Fibroblast of lung (primary cell): ENCODE measurements at regions not wholly inside any gene's neighbourhood (a gene's known extent, or its start where the extent isn't known, plus 50 kb on each side); places are given as distances from the start of the nearest gene placed in this dataset.

Experiments used
- DNase-seq, 2 donors: peaks; one replicate each; pipeline versions ENCODE4 v3.0.0 to v3.0.0-alpha.2; 2010; ENCODE audit warnings: low read depth in 2 of 2
- H2AFZ ChIP-seq: 2 replicates; pipeline ENCODE4 v1.5.1; 2012; ENCODE audit warnings: low read length, control low read depth, inconsistent platforms
- H3K27ac ChIP-seq: 2 replicates; pipeline ENCODE4 v1.5.1; 2011; ENCODE audit warnings: low read length, control low read depth; ENCODE audit not compliant: insufficient read depth
- H3K27me3 ChIP-seq: 2 replicates; pipeline ENCODE4 v1.5.1; 2011; ENCODE audit warnings: mild to moderate bottlenecking, low read length; ENCODE audit not compliant: control insufficient read depth, insufficient read depth
- H3K36me3 ChIP-seq: 2 replicates; pipeline ENCODE4 v1.5.1; 2011; ENCODE audit warnings: low read length; ENCODE audit not compliant: control insufficient read depth, insufficient read depth
- H3K4me1 ChIP-seq: 2 replicates; pipeline ENCODE4 v1.5.1; 2011; ENCODE audit warnings: low read length; ENCODE audit not compliant: control insufficient read depth, insufficient read depth; ENCODE audit errors: extremely low read depth
- H3K4me2 ChIP-seq: 2 replicates; pipeline ENCODE4 v1.5.1; 2011; ENCODE audit warnings: low read length, control low read depth; ENCODE audit not compliant: insufficient read depth; ENCODE audit errors: extremely low read depth
- H3K4me3 ChIP-seq, 4 experiments: fragments of 200-600 bp in 1 of 4; sonication (generic) in 1 of 4; replicated peaks in 1 of 4; 2 replicates each; pipeline ENCODE4 v1.5.1; 2011 to 2016; ENCODE audit warnings: low read length in 4 of 4, low read depth in 3 of 4, mild to moderate bottlenecking in 3 of 4, control low read depth in 2 of 4, inconsistent platforms in 1 of 4, mixed read lengths in 1 of 4; ENCODE audit not compliant: insufficient read depth in 1 of 4; ENCODE audit errors: control extremely low read depth in 1 of 4
- H3K79me2 ChIP-seq: 2 replicates; pipeline ENCODE4 v1.5.1; 2012; ENCODE audit warnings: mild to moderate bottlenecking, low read length, inconsistent platforms; ENCODE audit not compliant: control insufficient read depth, insufficient read depth
- H3K9ac ChIP-seq: 2 replicates; pipeline ENCODE4 v1.5.1; 2011; ENCODE audit warnings: mild to moderate bottlenecking, low read length, control low read depth; ENCODE audit not compliant: insufficient read depth
- H3K9me3 ChIP-seq: 2 replicates; pipeline ENCODE4 v1.5.1; 2012; ENCODE audit warnings: low read depth, low read length; ENCODE audit not compliant: control insufficient read depth, insufficient read depth
- H4K20me1 ChIP-seq: 2 replicates; pipeline ENCODE4 v1.5.1; 2011; ENCODE audit warnings: low read length; ENCODE audit not compliant: control insufficient read depth, insufficient read depth; ENCODE audit errors: extremely low read depth
- EZH2 ChIP-seq: IDR thresholded peaks from 2 replicates; pipeline ENCODE4 v1.5.1; 2012; ENCODE audit warnings: low read length, control low read depth, mild to moderate bottlenecking; ENCODE audit errors: missing control alignments
- TF ChIP-seq, protein P1 (sequence below), 2 donors: IDR thresholded peaks in 1 of 2; conservative IDR thresholded peaks in 1 of 2; 1 replicate in 1 of 2; 2 replicates in 1 of 2; pipeline ENCODE4 v1.5.1; 2011 to 2012; ENCODE audit warnings: low read length in 2 of 2, control low read depth in 1 of 2, inconsistent platforms in 1 of 2, low read depth in 1 of 2, mild to moderate bottlenecking in 1 of 2

DNA sequence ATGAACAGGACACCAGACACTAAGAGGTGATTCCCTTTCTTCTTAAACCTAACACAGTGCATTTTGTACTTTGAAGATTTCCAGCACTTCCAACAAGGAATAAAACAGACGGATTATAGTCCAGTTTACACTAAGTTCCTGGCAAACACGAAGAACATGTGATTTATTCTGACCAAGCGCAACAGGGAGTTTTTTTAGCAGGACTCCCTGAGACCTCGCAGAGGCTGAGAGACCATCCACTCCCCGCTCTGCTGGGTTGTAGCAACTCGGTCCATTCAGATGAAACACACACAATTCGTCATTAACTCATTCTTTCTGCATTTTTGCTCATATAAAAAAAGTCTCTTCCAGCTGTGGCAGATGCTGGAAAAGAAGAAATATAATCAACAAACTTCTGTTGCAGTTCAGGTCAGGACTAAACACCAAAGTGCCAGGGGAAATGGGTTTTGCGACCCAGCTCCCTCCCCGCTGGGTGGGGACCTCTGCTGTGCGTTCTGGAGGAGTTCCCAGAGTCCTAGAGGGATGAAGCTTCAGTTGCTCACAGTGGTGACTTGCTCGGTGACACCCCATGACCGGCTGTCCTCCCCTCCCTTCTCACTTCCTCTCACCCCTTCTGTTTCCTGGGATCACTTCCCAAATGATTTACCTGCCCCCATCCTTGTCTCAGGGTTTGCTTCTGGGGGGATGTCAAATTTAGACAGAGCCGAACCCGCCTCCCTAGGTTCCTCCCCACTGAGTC is 52.5 kb downstream of the KCNF1 start:
- peaks cover 17% of the 10 kb centered on the region for H3K4me1 ChIP-seq
- DNase-seq, result peak in 1 of 2 donors; percentile 59
- peak overlapping the region; percentile 9 for H2AFZ ChIP-seq
- H3K4me2 ChIP-seq, result peak overlapping the region; percentile 21
- H3K79me2 ChIP-seq, result no peaks in the 10 kb centered on the region
- H3K36me3 ChIP-seq, result no peaks in the 10 kb centered on the region
- TF ChIP-seq, protein P1, sequence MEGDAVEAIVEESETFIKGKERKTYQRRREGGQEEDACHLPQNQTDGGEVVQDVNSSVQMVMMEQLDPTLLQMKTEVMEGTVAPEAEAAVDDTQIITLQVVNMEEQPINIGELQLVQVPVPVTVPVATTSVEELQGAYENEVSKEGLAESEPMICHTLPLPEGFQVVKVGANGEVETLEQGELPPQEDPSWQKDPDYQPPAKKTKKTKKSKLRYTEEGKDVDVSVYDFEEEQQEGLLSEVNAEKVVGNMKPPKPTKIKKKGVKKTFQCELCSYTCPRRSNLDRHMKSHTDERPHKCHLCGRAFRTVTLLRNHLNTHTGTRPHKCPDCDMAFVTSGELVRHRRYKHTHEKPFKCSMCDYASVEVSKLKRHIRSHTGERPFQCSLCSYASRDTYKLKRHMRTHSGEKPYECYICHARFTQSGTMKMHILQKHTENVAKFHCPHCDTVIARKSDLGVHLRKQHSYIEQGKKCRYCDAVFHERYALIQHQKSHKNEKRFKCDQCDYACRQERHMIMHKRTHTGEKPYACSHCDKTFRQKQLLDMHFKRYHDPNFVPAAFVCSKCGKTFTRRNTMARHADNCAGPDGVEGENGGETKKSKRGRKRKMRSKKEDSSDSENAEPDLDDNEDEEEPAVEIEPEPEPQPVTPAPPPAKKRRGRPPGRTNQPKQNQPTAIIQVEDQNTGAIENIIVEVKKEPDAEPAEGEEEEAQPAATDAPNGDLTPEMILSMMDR (conservative IDR thresholded peaks at IDR 0.05 in 1 of 2, IDR thresholded peaks at IDR 0.05 in 1 of 2; ENCODE audit: low read depth in 1 of 2, low read length in 2 of 2), result no peak
- TF ChIP-seq EZH2, result no peak
- peak overlapping the region; percentile 46 for H3K27ac ChIP-seq
- no peak overlapping the region for H3K4me3 ChIP-seq
- H3K9ac ChIP-seq, result no peak overlapping the region
- no peaks in the 10 kb centered on the region for H4K20me1 ChIP-seq
- no peaks in the 10 kb centered on the region for H3K27me3 ChIP-seq
- no peaks in the 10 kb centered on the region for H3K9me3 ChIP-seq

DNA sequence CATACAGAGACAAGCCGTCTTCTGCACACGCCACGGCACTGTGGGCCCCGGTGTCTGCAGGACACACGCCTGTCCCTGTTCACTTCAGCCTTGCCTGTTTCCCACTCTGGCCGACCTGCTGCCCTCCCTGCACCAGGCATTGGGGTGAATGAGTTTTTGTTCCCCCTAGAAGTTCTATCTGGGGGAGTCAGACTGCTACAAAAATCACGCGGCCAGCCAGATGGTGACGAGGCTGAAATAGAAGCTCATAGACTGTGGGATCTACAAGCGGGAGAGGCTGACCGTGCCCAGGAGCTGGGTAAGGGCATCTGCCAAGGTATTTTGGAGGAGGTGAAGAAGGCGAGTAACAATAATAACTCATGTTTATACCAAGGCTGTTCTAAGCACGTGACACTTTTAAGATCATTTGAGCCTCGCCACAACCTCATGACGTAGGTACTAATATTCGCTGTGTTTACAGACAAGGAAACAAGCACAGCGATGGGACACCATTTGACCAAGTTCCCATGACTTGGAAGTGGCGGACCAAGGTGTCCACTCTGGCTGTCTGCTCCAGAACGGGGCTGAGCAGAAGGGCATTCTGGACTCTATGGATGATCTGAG is 53.6 kb downstream of the KCNF1 start:
- Histone ChIP-seq H2AFZ (no peak overlapping the region), H3K4me3 (no peak overlapping the region), H3K27ac (no peak overlapping the region), H3K79me2 (no peaks in the 10 kb centered on the region), H3K9me3 (no peaks in the 10 kb centered on the region), H3K4me1 (peaks cover 17% of the 10 kb centered on the region), H3K27me3 (no peaks in the 10 kb centered on the region), H3K9ac (no peak overlapping the region), H3K36me3 (no peaks in the 10 kb centered on the region), H3K4me2 (no peak overlapping the region), H4K20me1 (no peaks in the 10 kb centered on the region)
- no peak for DNase-seq
- TF ChIP-seq, protein P1 (conservative IDR thresholded peaks at IDR 0.05 in 1 of 2, IDR thresholded peaks at IDR 0.05 in 1 of 2; ENCODE audit: low read depth in 1 of 2, low read length in 2 of 2), result no peak
- TF ChIP-seq EZH2, result no peak

DNA sequence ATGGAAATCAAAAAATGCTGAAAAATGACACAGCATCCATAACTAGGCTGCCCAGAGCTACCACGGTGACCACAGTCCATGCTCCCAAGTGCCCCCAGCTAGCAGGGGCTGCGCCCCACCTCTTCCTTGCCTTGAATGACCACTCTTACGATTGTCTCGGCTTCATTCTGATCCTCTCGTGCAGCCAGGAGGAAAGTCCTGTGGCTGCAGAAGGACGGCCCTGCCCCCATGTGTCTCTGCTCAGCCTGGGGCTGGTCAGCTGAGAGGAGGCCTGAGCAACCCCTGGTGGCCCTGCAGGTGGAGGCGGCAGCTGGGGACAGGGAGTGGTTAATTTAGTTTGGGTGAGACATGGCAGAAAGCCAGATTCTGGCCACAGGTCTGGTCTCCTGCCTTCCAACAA is 54.3 kb downstream of the KCNF1 start:
- Histone ChIP-seq H3K9ac (no peak overlapping the region), H3K4me3 (no peak overlapping the region), H3K4me1 (peaks cover 17% of the 10 kb centered on the region), H3K36me3 (no peaks in the 10 kb centered on the region), H3K9me3 (no peaks in the 10 kb centered on the region), H3K4me2 (no peak overlapping the region), H4K20me1 (no peaks in the 10 kb centered on the region), H3K27ac (no peak overlapping the region), H2AFZ (no peak overlapping the region), H3K27me3 (no peaks in the 10 kb centered on the region), H3K79me2 (no peaks in the 10 kb centered on the region)
- no peak for DNase-seq
- TF ChIP-seq, protein P1 (conservative IDR thresholded peaks at IDR 0.05 in 1 of 2, IDR thresholded peaks at IDR 0.05 in 1 of 2; ENCODE audit: low read depth in 1 of 2, low read length in 2 of 2), result no peak
- TF ChIP-seq EZH2, result no peak
